ENCODE measurements at regions not wholly inside any gene's neighbourhood (a gene's known extent, or its start where the extent isn't known, plus 50 kb on each side); places are given as distances from the start of the nearest gene placed in this dataset.

DNA sequence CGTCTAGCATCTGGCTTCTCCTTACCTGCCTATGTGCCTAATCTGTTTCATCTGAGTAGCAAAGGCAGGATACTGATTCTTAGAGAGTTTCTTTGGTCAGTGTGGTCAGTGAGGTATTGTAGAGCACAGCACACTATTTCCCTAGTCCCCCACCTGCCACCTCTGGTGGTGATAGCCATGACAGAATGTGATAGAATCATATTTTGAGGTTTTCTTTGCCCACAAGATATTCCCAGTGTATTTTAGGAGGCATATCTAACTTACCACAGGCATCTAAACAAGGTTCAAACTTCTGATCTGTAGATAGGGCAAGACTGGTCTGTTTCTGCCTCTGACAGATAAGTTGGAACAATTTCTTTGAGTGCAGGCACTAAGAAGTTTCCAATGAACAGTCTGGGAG lies 188.0 kb downstream of the SOX2 start:
- Histone ChIP-seq H3K4me1 (ENCODE audit: control insufficient read depth in 2 of 2, insufficient read depth in 2 of 2, low read length in 2 of 2) (no peaks in the 10 kb centered on the region), H3K9ac (ENCODE audit: low read length) (no peak overlapping the region), H3K79me2 (ENCODE audit: control insufficient read depth, insufficient read depth, low read length) (no peaks in the 10 kb centered on the region), H3K9me3 (ENCODE audit: control extremely low read depth in 1 of 3, control insufficient read depth in 2 of 3, insufficient read depth in 1 of 3, low read length in 2 of 3) (no peaks in the 10 kb centered on the region), H3K4me2 (replicated peaks; ENCODE audit: low read depth, low read length, poor library complexity, severe bottlenecking) (no peak overlapping the region), H3K4me3 (ENCODE audit: control extremely low read depth in 1 of 5, extremely low read depth in 1 of 5, insufficient read depth in 1 of 5, low read depth in 2 of 5, low read length in 4 of 5) (no peak overlapping the region), H3K27me3 (replicated peaks in 1 of 4; ENCODE audit: control extremely low read depth in 1 of 4, control insufficient read depth in 3 of 4, insufficient read depth in 4 of 4, low read length in 3 of 4) (no peaks in the 10 kb centered on the region), H3K36me3 (replicated peaks in 1 of 2; ENCODE audit: control extremely low read depth in 1 of 2, control insufficient read depth in 1 of 2, extremely low read depth in 1 of 2, insufficient read depth in 2 of 2, low read length in 1 of 2) (no peaks in the 10 kb centered on the region), H2AFZ (ENCODE audit: insufficient read depth, low read depth, low read length, poor library complexity, severe bottlenecking) (no peak overlapping the region), H4K20me1 (ENCODE audit: control insufficient read depth, insufficient read depth, low read length, poor library complexity, severe bottlenecking) (no peaks in the 10 kb centered on the region), H3K27ac (ENCODE audit: low read length in 2 of 2) (no peak overlapping the region)
- ChIA-PET POLR2A (no interaction called here), CTCF (no interaction called here)
- intact Hi-C loops (cut with micrococcal nuclease), result no loop called here
- no peaks in the 10 kb centered on the region for H3K4me1 Mint-ChIP-seq
- no peak overlapping the region for H3K27ac Mint-ChIP-seq
- DNase-seq, result no peak
- WGBS (ENCODE audit: insufficient coverage), result no CpG with 5 or more reads among the region's 1 CpG
- H3K9me3 Mint-ChIP-seq (ENCODE audit: insufficient read depth), result no peaks in the 10 kb centered on the region
- H3K4me3 Mint-ChIP-seq, result no peak overlapping the region
- TF ChIP-seq EZH2 (IDR thresholded peaks at IDR 0.05; ENCODE audit: borderline replicate concordance, insufficient read depth, low read depth, low read length, poor library complexity, severe bottlenecking), result no peak
- TF ChIP-seq, protein P1, sequence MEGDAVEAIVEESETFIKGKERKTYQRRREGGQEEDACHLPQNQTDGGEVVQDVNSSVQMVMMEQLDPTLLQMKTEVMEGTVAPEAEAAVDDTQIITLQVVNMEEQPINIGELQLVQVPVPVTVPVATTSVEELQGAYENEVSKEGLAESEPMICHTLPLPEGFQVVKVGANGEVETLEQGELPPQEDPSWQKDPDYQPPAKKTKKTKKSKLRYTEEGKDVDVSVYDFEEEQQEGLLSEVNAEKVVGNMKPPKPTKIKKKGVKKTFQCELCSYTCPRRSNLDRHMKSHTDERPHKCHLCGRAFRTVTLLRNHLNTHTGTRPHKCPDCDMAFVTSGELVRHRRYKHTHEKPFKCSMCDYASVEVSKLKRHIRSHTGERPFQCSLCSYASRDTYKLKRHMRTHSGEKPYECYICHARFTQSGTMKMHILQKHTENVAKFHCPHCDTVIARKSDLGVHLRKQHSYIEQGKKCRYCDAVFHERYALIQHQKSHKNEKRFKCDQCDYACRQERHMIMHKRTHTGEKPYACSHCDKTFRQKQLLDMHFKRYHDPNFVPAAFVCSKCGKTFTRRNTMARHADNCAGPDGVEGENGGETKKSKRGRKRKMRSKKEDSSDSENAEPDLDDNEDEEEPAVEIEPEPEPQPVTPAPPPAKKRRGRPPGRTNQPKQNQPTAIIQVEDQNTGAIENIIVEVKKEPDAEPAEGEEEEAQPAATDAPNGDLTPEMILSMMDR (IDR thresholded peaks at IDR 0.05), result no peak
- H3K27me3 Mint-ChIP-seq, result no peaks in the 10 kb centered on the region
- ATAC-seq (ENCODE audit: low read depth), result no peak

GRCh38 chr3:181901626-181902025 lies 189.9 kb downstream of the SOX2 start:
- intact Hi-C loops (cut with micrococcal nuclease), result no loop called here
- Histone ChIP-seq H3K4me3 (ENCODE audit: control extremely low read depth in 1 of 5, extremely low read depth in 1 of 5, insufficient read depth in 1 of 5, low read depth in 2 of 5, low read length in 4 of 5) (no peak overlapping the region), H3K27me3 (replicated peaks in 1 of 4; ENCODE audit: control extremely low read depth in 1 of 4, control insufficient read depth in 3 of 4, insufficient read depth in 4 of 4, low read length in 3 of 4) (peaks cover 0 to 3% (median 0%) of the 10 kb centered on the region in 4 experiments), H3K9ac (ENCODE audit: low read length) (no peak overlapping the region), H3K27ac (ENCODE audit: low read length in 2 of 2) (no peak overlapping the region), H3K4me2 (replicated peaks; ENCODE audit: low read depth, low read length, poor library complexity, severe bottlenecking) (no peak overlapping the region), H3K4me1 (ENCODE audit: control insufficient read depth in 2 of 2, insufficient read depth in 2 of 2, low read length in 2 of 2) (no peaks in the 10 kb centered on the region), H4K20me1 (ENCODE audit: control insufficient read depth, insufficient read depth, low read length, poor library complexity, severe bottlenecking) (no peaks in the 10 kb centered on the region), H2AFZ (ENCODE audit: insufficient read depth, low read depth, low read length, poor library complexity, severe bottlenecking) (no peak overlapping the region), H3K79me2 (ENCODE audit: control insufficient read depth, insufficient read depth, low read length) (no peaks in the 10 kb centered on the region), H3K9me3 (ENCODE audit: control extremely low read depth in 1 of 3, control insufficient read depth in 2 of 3, insufficient read depth in 1 of 3, low read length in 2 of 3) (no peaks in the 10 kb centered on the region), H3K36me3 (replicated peaks in 1 of 2; ENCODE audit: control extremely low read depth in 1 of 2, control insufficient read depth in 1 of 2, extremely low read depth in 1 of 2, insufficient read depth in 2 of 2, low read length in 1 of 2) (no peaks in the 10 kb centered on the region)
- no peak for ATAC-seq (ENCODE audit: low read depth)
- POLR2A ChIA-PET, result no interaction called here
- Mint-ChIP-seq H3K4me3 (no peak overlapping the region), H3K4me1 (peaks cover 3% of the 10 kb centered on the region), H3K9me3 (ENCODE audit: insufficient read depth) (no peaks in the 10 kb centered on the region), H3K27me3 (no peaks in the 10 kb centered on the region), H3K27ac (no peak overlapping the region)
- CTCF ChIA-PET, result no interaction called here
- 44% methylated on average over 3 of the region's 3 CpGs for WGBS (ENCODE audit: insufficient coverage)
- no peak for TF ChIP-seq EZH2 (IDR thresholded peaks at IDR 0.05; ENCODE audit: borderline replicate concordance, insufficient read depth, low read depth, low read length, poor library complexity, severe bottlenecking)
- TF ChIP-seq, protein P1 (IDR thresholded peaks at IDR 0.05), result no peak
- DNase-seq, result no peak
